Neural cell (in vitro differentiated cells): ENCODE measurements at regions not wholly inside any gene's neighbourhood (a gene's known extent, or its start where the extent isn't known, plus 50 kb on each side); places are given as distances from the start of the nearest gene placed in this dataset.

Experiments used
- H2AFZ ChIP-seq: fragments of 200-600, 300-800 bp; sonication (generic), shearing (Covaris generic); 2 replicates; pipeline ENCODE4 v1.6.0; 2014; ENCODE audit warnings: low read depth, mild to moderate bottlenecking, antibody characterized with exemption, low read length, moderate library complexity
- H3F3A ChIP-seq: fragments of 200-600 bp; shearing (Covaris generic); 2 replicates; pipeline ENCODE4 v1.6.1; 2016; ENCODE audit warnings: mild to moderate bottlenecking, moderate library complexity, mixed read lengths, antibody characterized with exemption, low read length; ENCODE audit not compliant: insufficient read depth, poor library complexity, severe bottlenecking
- H3K27ac ChIP-seq: fragments of 200-600, 300-800 bp; sonication (generic), shearing (Covaris generic); 2 replicates; pipeline ENCODE4 v1.5.1; 2014; ENCODE audit warnings: mild to moderate bottlenecking, low read length, moderate library complexity
- H3K27me3 ChIP-seq: fragments of 300-800, 200-600 bp; sonication (generic), shearing (Covaris generic); 2 replicates; pipeline ENCODE4 v1.6.0; 2014; ENCODE audit warnings: mild to moderate bottlenecking, low read depth, low read length, moderate library complexity; ENCODE audit not compliant: insufficient read depth
- H3K36me3 ChIP-seq: fragments of 300-800, 200-600 bp; sonication (generic), shearing (Covaris generic); 2 replicates; pipeline ENCODE4 v1.5.1; 2014; ENCODE audit warnings: mild to moderate bottlenecking, antibody characterized with exemption, low read length, moderate library complexity; ENCODE audit not compliant: insufficient read depth
- H3K4me2 ChIP-seq: fragments of 300-800, 200-600 bp; sonication (generic), shearing (Covaris generic); 2 replicates; pipeline ENCODE4 v1.6.0; 2014; ENCODE audit warnings: mild to moderate bottlenecking, low read length
- H3K4me3 ChIP-seq: fragments of 300-800, 200-600 bp; sonication (generic), shearing (Covaris generic); 2 replicates; pipeline ENCODE4 v1.5.1; 2014; ENCODE audit warnings: mild to moderate bottlenecking, low read length, moderate library complexity
- H3K79me2 ChIP-seq: fragments of 200-600 bp; shearing (Covaris generic); replicated peaks from 2 replicates; pipeline ENCODE4 v1.6.0; 2014; ENCODE audit warnings: mild to moderate bottlenecking, low read length, moderate library complexity; ENCODE audit not compliant: insufficient read depth
- H3K9ac ChIP-seq: fragments of 300-800, 200-600 bp; sonication (generic), shearing (Covaris generic); 2 replicates; pipeline ENCODE4 v1.6.1; 2016; ENCODE audit warnings: mild to moderate bottlenecking, low read length, mixed read lengths
- H3K9me2 ChIP-seq: fragments of 200-600 bp; shearing (Covaris generic); 2 replicates; pipeline ENCODE4 v1.6.1; 2016; ENCODE audit warnings: mild to moderate bottlenecking, low read length, mixed read lengths; ENCODE audit not compliant: insufficient read depth
- H3K9me3 ChIP-seq: fragments of 200-600, 300-800 bp; sonication (generic), shearing (Covaris generic); 2 replicates; pipeline ENCODE4 v1.6.1; 2016; ENCODE audit warnings: mild to moderate bottlenecking, mixed run types, low read length, moderate library complexity, mixed read lengths
- H4K20me1 ChIP-seq: fragments of 200-600 bp; shearing (Covaris generic); 2 replicates; pipeline ENCODE4 v1.6.1; 2016; ENCODE audit warnings: mild to moderate bottlenecking, mixed run types; ENCODE audit not compliant: insufficient read depth
- CTCF ChIP-seq: fragments of 450-650 bp; IDR thresholded peaks from 2 replicates; pipeline ENCODE4 v1.5.1; 2014; ENCODE audit warnings: antibody characterized with exemption, mild to moderate bottlenecking, moderate library complexity; ENCODE audit not compliant: poor library complexity, severe bottlenecking
- EP300 ChIP-seq: fragments of 450-650 bp; conservative IDR thresholded peaks from 2 replicates; pipeline ENCODE4 v1.6.1; 2014; ENCODE audit warnings: antibody characterized with exemption, mild to moderate bottlenecking, moderate library complexity; ENCODE audit not compliant: poor library complexity, severe bottlenecking
- EZH2 ChIP-seq: fragments of 200-600, 300-800 bp; shearing (Covaris generic), sonication (generic); IDR thresholded peaks from 2 replicates; pipeline ENCODE4 v1.6.1; 2014; ENCODE audit warnings: antibody characterized with exemption, low read length, borderline replicate concordance, mild to moderate bottlenecking; ENCODE audit not compliant: insufficient read depth, poor library complexity, severe bottlenecking
- MXI1 ChIP-seq: fragments of 450-650 bp; conservative IDR thresholded peaks from 2 replicates; pipeline ENCODE4 v1.6.1; 2014; ENCODE audit warnings: antibody characterized with exemption, mild to moderate bottlenecking; ENCODE audit not compliant: poor library complexity, severe bottlenecking
- POLR2AphosphoS5 ChIP-seq: IDR thresholded peaks from 2 replicates; pipeline ENCODE4 v1.6.1; 2012
- RAD21 ChIP-seq: fragments of 450-650 bp; conservative IDR thresholded peaks from 2 replicates; pipeline ENCODE4 v1.6.1; 2014; ENCODE audit warnings: antibody characterized with exemption, mild to moderate bottlenecking, moderate library complexity
- REST ChIP-seq: IDR thresholded peaks from 2 replicates; pipeline ENCODE4 v1.6.1; 2012; ENCODE audit warnings: borderline replicate concordance
- SMC3 ChIP-seq: fragments of 450-650 bp; conservative IDR thresholded peaks from 2 replicates; pipeline ENCODE4 v1.6.1; 2014; ENCODE audit warnings: antibody characterized with exemption, mild to moderate bottlenecking, moderate library complexity; ENCODE audit not compliant: poor library complexity
- TAF1 ChIP-seq: IDR thresholded peaks from 2 replicates; pipeline ENCODE4 v1.6.1; 2012; ENCODE audit warnings: low read depth

GRCh38 chr22:47325249-47325648, 562.8 kb downstream of the TBC1D22A start:
- TF ChIP-seq POLR2AphosphoS5 (no peak), TAF1 (no peak), EP300 (no peak), RAD21 (no peak), MXI1 (no peak), EZH2 (no peak), REST (no peak), SMC3 (no peak), CTCF (no peak)
- Histone ChIP-seq H3F3A (no peaks in the 10 kb centered on the region), H3K9me3 (peaks cover 3% of the 10 kb centered on the region), H2AFZ (no peak overlapping the region), H3K4me3 (no peak overlapping the region), H3K9ac (no peak overlapping the region), H3K79me2 (no peaks in the 10 kb centered on the region), H3K27ac (no peak overlapping the region), H3K4me2 (no peak overlapping the region), H3K36me3 (no peaks in the 10 kb centered on the region), H3K27me3 (no peaks in the 10 kb centered on the region), H4K20me1 (no peaks in the 10 kb centered on the region), H3K9me2 (no peaks in the 10 kb centered on the region)

GRCh38 chr22:47324435-47324990, 562.1 kb downstream of the TBC1D22A start:
- H3K27ac ChIP-seq = no peak overlapping the region
- no peak overlapping the region for H3K4me3 ChIP-seq
- H3K27me3 ChIP-seq = no peaks in the 10 kb centered on the region
- no peak overlapping the region for H2AFZ ChIP-seq
- H3K9me2 ChIP-seq = no peaks in the 10 kb centered on the region
- H3K9me3 ChIP-seq = peaks cover 3% of the 10 kb centered on the region
- TF ChIP-seq REST (no peak), SMC3 (no peak), POLR2AphosphoS5 (no peak), TAF1 (no peak), CTCF (no peak), MXI1 (no peak), EZH2 (no peak), RAD21 (no peak), EP300 (no peak)
- no peaks in the 10 kb centered on the region for H3F3A ChIP-seq
- no peaks in the 10 kb centered on the region for H3K36me3 ChIP-seq
- H3K79me2 ChIP-seq = no peaks in the 10 kb centered on the region
- no peaks in the 10 kb centered on the region for H4K20me1 ChIP-seq
- no peak overlapping the region for H3K9ac ChIP-seq
- H3K4me2 ChIP-seq = no peak overlapping the region
